Gastrocnemius medialis (tissue), 4 donors: ENCODE measurements at regions not wholly inside any gene's neighbourhood (a gene's known extent, or its start where the extent isn't known, plus 50 kb on each side); places are given as distances from the start of the nearest gene placed in this dataset.

ENCODE experiments used
- CTCF ChIP-seq, 5 experiments: fragments of 450-650 bp in 3 of 5; fragments of 200-600 bp in 2 of 5; sonication (generic) in 2 of 5; IDR thresholded peaks in 4 of 5; conservative IDR thresholded peaks in 1 of 5; 1 replicate in 4 of 5; 2 replicates in 1 of 5; pipeline ENCODE4 v1.5.1; 2016 to 2019; ENCODE audit warnings: antibody characterized with exemption in 5 of 5, mild to moderate bottlenecking in 3 of 5, moderate library complexity in 3 of 5
- POLR2A ChIP-seq, 2 donors: fragments of 450-650 bp; IDR thresholded peaks; one replicate each; pipeline ENCODE4 v1.6.1; 2017; ENCODE audit warnings: antibody characterized with exemption in 2 of 2, mild to moderate bottlenecking in 2 of 2, moderate library complexity in 2 of 2

- no peak for TF ChIP-seq POLR2A (IDR thresholded peaks at IDR 0.05)
- TF ChIP-seq CTCF (IDR thresholded peaks at IDR 0.05 in 4 of 5, conservative IDR thresholded peaks at IDR 0.05 in 1 of 5), result no peak
Observed at GRCh38 chr5:71865665-71866320, 146.7 kb downstream of the CARTPT start.
